Mucosa of descending colon (tissue), 3 donors: ENCODE measurements at regions not wholly inside any gene's neighbourhood (a gene's known extent, or its start where the extent isn't known, plus 50 kb on each side); places are given as distances from the start of the nearest gene placed in this dataset.

Experiments
- ATAC-seq: fragments of 200-7000 bp; cut with Tn5 transposase; one replicate; pipeline ENCODE4 v1.9.1; 2020; ENCODE audit warnings: mild to moderate bottlenecking, moderate library complexity
- DNase-seq, 3 donors: peaks; one replicate each; pipeline ENCODE4 v3.0.0-alpha.2; 2020
- H3K36me3 ChIP-seq: fragments of 200-600 bp; one replicate; pipeline ENCODE4 v1.8.0; 2021; ENCODE audit warnings: low read depth, mild to moderate bottlenecking
- H3K4me1 ChIP-seq: fragments of 200-600 bp; one replicate; pipeline ENCODE4 v1.8.0; 2021; ENCODE audit warnings: low read depth, mild to moderate bottlenecking
- H3K4me3 ChIP-seq: fragments of 200-600 bp; one replicate; pipeline ENCODE4 v1.8.0; 2021; ENCODE audit warnings: mild to moderate bottlenecking
- H3K9me3 ChIP-seq: fragments of 200-600 bp; one replicate; pipeline ENCODE4 v1.8.0; 2021; ENCODE audit warnings: mild to moderate bottlenecking
- CTCF ChIP-seq: fragments of 200-600 bp; IDR thresholded peaks from one replicate; pipeline ENCODE4 v1.8.0; 2022; ENCODE audit warnings: antibody characterized with exemption, mild to moderate bottlenecking
- intact Hi-C, 2 donors: fragments of 100-400 bp; cut with DNase I in 1 of 2; cut with micrococcal nuclease in 1 of 2; formaldehyde crosslinking; loops; one replicate each; pipeline versions ENCODE4 v1.11.0 to v1.11.1; 2022; cut with DNase I, micrococcal nuclease
- donor health status: DM: no; HTN: no; CAD: no; lungs with moderate emphysema.
- donor health status: DM: no; HTN: no; CAD: no.
- donor health status: DM: no; HTN: yes; CAD: no.

GRCh38 chr18:26717123-26717719, 148.3 kb downstream of the AQP4 start:
- TF ChIP-seq CTCF: no peak
- no peaks in the 10 kb centered on the region for H3K9me3 ChIP-seq
- ATAC-seq (no peak), DNase-seq (no peak)
- H3K4me3 ChIP-seq: no peak overlapping the region
- no peaks in the 10 kb centered on the region for H3K4me1 ChIP-seq
- intact Hi-C loops: no loop called here
- H3K36me3 ChIP-seq: no peaks in the 10 kb centered on the region

- Histone ChIP-seq H3K4me1 (no peaks in the 10 kb centered on the region), H3K36me3 (no peaks in the 10 kb centered on the region), H3K4me3 (no peak overlapping the region), H3K9me3 (no peaks in the 10 kb centered on the region)
- DNase-seq (no peak), ATAC-seq (peak; percentile 42)
- TF ChIP-seq CTCF: no peak
- intact Hi-C loops: no loop called here
Observed at GRCh38 chr18:26714739-26715138, 150.8 kb downstream of the AQP4 start.

- Histone ChIP-seq H3K4me1 (no peaks in the 10 kb centered on the region), H3K36me3 (no peaks in the 10 kb centered on the region), H3K9me3 (no peaks in the 10 kb centered on the region), H3K4me3 (no peak overlapping the region)
- no peak for ATAC-seq
- intact Hi-C loops: no loop called here
- no peak for TF ChIP-seq CTCF
- no peak for DNase-seq
Observed at GRCh38 chr18:26711756-26712155, 153.8 kb downstream of the AQP4 start.

- no peaks in the 10 kb centered on the region for H3K4me1 ChIP-seq
- intact Hi-C loops: no loop called here
- no peak overlapping the region for H3K4me3 ChIP-seq
- no peaks in the 10 kb centered on the region for H3K36me3 ChIP-seq
- no peaks in the 10 kb centered on the region for H3K9me3 ChIP-seq
- no peak for ATAC-seq
- no peak for DNase-seq
- no peak for TF ChIP-seq CTCF
Observed at GRCh38 chr18:26710470-26711096, 154.9 kb downstream of the AQP4 start.

GRCh38 chr18:26709897-26710296, 155.6 kb downstream of the AQP4 start:
- no peaks in the 10 kb centered on the region for H3K9me3 ChIP-seq
- no peak for TF ChIP-seq CTCF
- intact Hi-C loops: no loop called here
- H3K4me3 ChIP-seq: no peak overlapping the region
- H3K4me1 ChIP-seq: no peaks in the 10 kb centered on the region
- no peaks in the 10 kb centered on the region for H3K36me3 ChIP-seq
- DNase-seq: no peak
- ATAC-seq: no peak
